ENCODE measurements at regions not wholly inside any gene's neighbourhood (a gene's known extent, or its start where the extent isn't known, plus 50 kb on each side); places are given as distances from the start of the nearest gene placed in this dataset.

- DNase-seq (ENCODE audit: low read depth), result no peak
- no peak overlapping the region for H3K4me3 ChIP-seq (ENCODE audit: low read depth, low read length)
- TF ChIP-seq CTCF (IDR thresholded peaks at IDR 0.05; ENCODE audit: low read depth, low read length) (no peak), POLR2A (IDR thresholded peaks at IDR 0.05; ENCODE audit: extremely low read depth, insufficient read length) (no peak)
Measured at GRCh38 chr14:85921241-85921640, 391.3 kb downstream of the FLRT2 start.

DNA sequence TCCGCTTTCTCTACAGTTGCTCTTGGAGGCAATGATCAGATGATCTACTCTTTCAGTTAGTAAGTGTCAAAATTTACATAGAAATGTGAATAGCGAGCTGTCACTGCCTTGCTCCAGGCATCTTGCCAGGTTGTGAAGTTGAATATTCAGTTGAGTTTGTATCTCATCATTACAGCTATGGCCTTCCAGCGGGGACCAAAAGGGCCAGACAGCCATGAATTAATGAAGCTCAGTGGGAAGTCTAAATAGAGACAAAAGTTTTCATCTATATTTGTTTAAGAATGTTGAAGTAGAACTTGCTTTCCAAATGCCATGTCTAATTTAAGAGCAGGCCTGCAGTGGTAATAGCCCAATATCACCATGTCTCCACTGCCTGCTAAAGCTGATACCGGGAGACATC is 387.8 kb downstream of the FLRT2 start:
- TF ChIP-seq MYC (IDR thresholded peaks at IDR 0.05; ENCODE audit: low read depth, low read length) (no peak), CTCF (IDR thresholded peaks at IDR 0.05; ENCODE audit: low read depth, low read length) (no peak), POLR2A (IDR thresholded peaks at IDR 0.05; ENCODE audit: extremely low read depth, insufficient read length) (no peak)
- TF ChIP-seq, protein P1, sequence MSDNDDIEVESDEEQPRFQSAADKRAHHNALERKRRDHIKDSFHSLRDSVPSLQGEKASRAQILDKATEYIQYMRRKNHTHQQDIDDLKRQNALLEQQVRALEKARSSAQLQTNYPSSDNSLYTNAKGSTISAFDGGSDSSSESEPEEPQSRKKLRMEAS (IDR thresholded peaks at IDR 0.05; ENCODE audit: low read depth, low read length), result no peak
- H3K4me3 ChIP-seq (ENCODE audit: low read depth, low read length), result no peak overlapping the region
- DNase-seq (ENCODE audit: low read depth), result no peak

GRCh38 chr14:85915711-85916110 is 385.8 kb downstream of the FLRT2 start:
- DNase-seq (ENCODE audit: low read depth), result no peak
- no peak overlapping the region for H3K4me3 ChIP-seq (ENCODE audit: low read depth, low read length)
- no peak for TF ChIP-seq CTCF (IDR thresholded peaks at IDR 0.05; ENCODE audit: low read depth, low read length)
- TF ChIP-seq, protein P1 (IDR thresholded peaks at IDR 0.05; ENCODE audit: low read depth, low read length), result no peak
- no peak for TF ChIP-seq MYC (IDR thresholded peaks at IDR 0.05; ENCODE audit: low read depth, low read length)
- no peak for TF ChIP-seq POLR2A (IDR thresholded peaks at IDR 0.05; ENCODE audit: extremely low read depth, insufficient read length)

DNA sequence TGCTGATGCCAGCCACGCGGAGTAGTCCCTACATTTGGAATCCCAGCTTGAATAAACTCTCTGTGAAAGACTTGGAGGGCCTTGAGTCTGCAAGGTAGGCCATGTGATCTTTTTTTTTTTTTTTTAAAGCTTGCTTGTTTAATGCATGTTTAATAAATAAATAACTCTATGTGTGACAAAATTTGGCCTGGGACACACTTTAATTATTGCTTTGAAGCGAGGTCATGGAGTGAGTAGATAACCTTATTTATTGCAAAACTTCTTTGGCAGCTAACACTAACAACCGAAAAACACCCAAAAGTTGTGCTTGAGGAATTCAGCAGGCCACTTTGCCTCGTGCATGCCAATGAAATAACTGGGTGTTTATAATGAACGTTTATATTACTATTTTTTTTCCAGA is 382.2 kb downstream of the FLRT2 start:
- DNase-seq (ENCODE audit: low read depth), result no peak
- TF ChIP-seq, protein P1 (IDR thresholded peaks at IDR 0.05; ENCODE audit: low read depth, low read length), result no peak
- TF ChIP-seq POLR2A (IDR thresholded peaks at IDR 0.05; ENCODE audit: extremely low read depth, insufficient read length) (no peak), MYC (IDR thresholded peaks at IDR 0.05; ENCODE audit: low read depth, low read length) (no peak), CTCF (IDR thresholded peaks at IDR 0.05; ENCODE audit: low read depth, low read length) (no peak)
- no peak overlapping the region for H3K4me3 ChIP-seq (ENCODE audit: low read depth, low read length)

DNA sequence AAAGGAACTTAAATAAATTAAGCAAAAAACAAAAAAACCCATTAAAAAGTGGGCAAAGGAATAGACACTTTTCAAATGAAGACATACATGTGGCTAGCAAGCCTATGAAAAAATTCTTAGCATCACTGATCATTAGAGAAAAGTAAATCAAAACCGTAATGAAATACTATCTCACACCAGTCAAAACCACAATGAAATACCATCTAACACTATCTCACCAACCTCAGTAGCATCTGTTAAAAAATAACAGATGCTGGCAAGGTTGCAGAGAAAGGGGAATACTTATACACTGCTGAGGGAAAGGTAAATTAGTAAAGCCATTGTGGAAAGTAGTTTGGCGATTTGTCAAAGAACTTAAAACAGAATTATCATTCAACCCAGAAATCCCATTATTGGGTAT is 381.1 kb downstream of the FLRT2 start:
- H3K4me3 ChIP-seq (ENCODE audit: low read depth, low read length), result no peak overlapping the region
- TF ChIP-seq POLR2A (IDR thresholded peaks at IDR 0.05; ENCODE audit: extremely low read depth, insufficient read length), result no peak
- no peak for TF ChIP-seq MYC (IDR thresholded peaks at IDR 0.05; ENCODE audit: low read depth, low read length)
- TF ChIP-seq CTCF (IDR thresholded peaks at IDR 0.05; ENCODE audit: low read depth, low read length), result no peak
- TF ChIP-seq, protein P1 (IDR thresholded peaks at IDR 0.05; ENCODE audit: low read depth, low read length), result no peak
- DNase-seq (ENCODE audit: low read depth), result no peak

DNA sequence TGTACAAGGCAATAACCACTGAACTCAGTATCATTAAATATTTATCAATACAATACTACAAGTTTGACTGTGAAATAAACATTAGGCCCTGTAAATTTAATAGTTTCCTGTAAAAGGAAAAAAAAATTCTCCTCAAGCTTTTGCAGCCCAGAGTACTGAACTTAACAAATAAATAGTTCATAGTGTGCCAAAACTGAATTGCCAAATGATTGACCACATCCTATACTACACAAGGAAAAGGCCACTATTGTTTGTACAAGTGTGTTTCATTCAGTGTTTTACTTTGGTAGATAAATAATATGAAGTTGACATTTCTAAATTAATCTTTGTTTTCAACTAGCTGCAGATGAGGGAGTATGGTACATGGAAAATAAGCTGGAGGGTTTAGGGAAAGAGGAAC is 379.6 kb downstream of the FLRT2 start:
- H3K4me3 ChIP-seq (ENCODE audit: low read depth, low read length), result no peak overlapping the region
- no peak for DNase-seq (ENCODE audit: low read depth)

More for the DNA sequence above, 379.6 kb downstream of the FLRT2 start:
- no peak for TF ChIP-seq CTCF (IDR thresholded peaks at IDR 0.05; ENCODE audit: low read depth, low read length)
- TF ChIP-seq MYC (IDR thresholded peaks at IDR 0.05; ENCODE audit: low read depth, low read length), result no peak
- TF ChIP-seq, protein P1 (IDR thresholded peaks at IDR 0.05; ENCODE audit: low read depth, low read length), result no peak
- TF ChIP-seq POLR2A (IDR thresholded peaks at IDR 0.05; ENCODE audit: extremely low read depth, insufficient read length), result no peak

Measured in NB4 (cell line).